Occipital lobe (tissue), 1 donor: ENCODE measurements at regions not wholly inside any gene's neighbourhood (a gene's known extent, or its start where the extent isn't known, plus 50 kb on each side); places are given as distances from the start of the nearest gene placed in this dataset.
"Not testable (repeated sequence)": the region's sequence is repeated elsewhere in the genome, so short reads cannot be mapped to it uniquely, and the experiment has no call there.

ENCODE experiments used
- DNase-seq: peaks from one replicate; lab custom pipeline; 2025; lab: John Stamatoyannopoulos, UW

DNA sequence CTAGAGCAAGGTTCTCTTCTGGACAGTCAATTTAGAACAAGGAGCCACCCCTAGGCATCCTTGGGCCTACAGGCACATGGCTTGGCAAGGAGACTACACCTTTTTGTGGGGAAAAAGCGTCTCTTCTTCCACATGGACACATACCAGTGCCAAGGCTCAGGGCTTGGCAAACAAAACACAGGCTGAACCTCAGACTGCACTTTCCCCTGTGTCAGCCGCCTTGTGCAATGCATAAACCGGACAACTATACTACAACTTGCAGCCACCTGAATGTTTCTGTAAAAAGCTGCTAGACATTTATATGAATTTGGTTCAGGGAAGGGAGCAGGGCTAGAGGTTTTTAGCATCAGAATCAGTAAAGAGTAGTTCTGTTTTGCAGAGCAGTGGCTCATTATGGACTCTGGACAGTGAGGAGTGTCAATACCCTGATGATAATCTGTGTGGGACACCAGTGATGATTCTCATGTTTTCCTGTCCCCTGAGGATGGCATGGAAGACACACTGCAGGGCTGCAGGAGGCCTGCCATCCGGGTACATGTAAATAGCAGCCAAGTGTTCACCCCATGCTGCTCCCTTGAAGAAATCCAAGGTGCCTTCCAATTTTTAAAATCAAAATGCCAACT is 118.9 kb downstream of the GATA3 start:
- DNase-seq, result no peak

DNA sequence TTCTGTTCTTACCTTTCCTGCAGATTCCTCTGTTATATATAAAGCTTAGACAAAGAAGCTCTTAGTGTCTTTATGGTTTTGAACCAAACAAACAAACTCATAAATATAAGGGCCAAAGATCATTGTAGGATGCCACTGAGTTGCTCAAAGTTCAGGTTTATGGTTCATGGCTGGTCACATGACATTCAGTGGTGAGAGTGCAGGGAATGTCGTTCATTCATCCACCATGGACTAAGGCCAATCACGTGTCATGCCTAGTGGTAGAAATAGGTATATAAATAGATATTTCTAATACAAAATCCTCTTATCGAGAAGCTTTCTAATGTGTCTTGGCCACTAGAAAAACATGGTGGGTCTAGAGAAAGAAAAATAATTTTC is 119.4 kb downstream of the GATA3 start:
- DNase-seq, result no peak

DNA sequence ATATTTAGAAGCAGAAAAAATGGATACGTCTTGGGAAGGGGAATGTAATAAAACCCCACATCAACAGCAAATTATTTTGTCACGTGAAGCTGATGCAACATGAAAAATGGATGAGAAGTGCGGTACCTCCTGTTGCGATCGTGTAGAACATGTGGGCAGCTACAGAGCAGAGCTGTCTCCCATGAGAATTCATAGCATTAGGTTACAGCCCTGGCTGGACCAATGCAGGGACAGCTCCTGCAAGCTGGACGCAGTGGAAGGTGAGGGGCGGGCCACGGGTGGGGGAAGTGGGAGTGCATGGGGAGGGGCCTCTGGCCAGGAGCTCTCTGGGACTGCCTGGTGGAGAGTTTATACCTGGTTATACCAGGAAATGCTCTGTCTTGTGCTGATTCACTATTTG is 120.3 kb downstream of the GATA3 start:
- DNase-seq, result no peak

DNA sequence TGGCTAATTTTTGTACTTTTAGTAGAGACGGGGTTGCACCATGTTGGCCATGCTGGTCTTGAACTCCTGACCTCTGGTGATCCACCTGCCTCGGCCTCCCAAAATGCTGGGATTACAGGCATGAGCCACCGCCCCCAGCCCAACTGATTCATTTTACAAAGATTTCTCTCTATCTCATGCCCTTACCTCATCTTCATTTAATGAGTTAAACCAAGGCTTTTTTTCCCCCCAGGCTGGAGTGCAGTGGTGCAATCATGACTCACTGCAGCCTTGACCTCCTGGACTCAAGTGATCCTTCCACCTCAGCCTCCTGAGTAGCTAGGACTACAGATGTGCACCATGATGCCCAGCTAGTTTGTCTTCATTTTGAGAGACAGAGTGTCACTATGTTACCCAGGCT is 123.0 kb downstream of the GATA3 start:
- DNase-seq, result not testable (repeated sequence)

DNA sequence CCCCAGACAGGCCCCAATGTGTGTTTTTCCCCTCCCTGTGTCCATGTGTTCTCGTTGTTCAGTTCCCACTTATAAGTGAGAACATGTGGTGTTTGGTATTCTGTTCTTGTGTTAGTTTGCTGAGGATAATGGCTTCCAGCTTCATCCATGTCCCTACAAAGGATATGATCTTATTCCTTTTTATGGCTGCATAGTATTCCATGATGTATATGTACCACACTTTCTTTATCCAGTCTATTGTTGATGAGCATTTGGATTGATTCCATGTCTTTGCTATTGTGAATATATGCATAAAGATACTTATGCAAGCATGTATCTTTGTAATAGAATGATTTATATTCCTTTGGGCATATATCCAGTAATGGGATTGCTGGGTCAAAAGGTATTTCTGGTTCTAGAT is 125.3 kb downstream of the GATA3 start:
- DNase-seq, result not testable (repeated sequence)

DNA sequence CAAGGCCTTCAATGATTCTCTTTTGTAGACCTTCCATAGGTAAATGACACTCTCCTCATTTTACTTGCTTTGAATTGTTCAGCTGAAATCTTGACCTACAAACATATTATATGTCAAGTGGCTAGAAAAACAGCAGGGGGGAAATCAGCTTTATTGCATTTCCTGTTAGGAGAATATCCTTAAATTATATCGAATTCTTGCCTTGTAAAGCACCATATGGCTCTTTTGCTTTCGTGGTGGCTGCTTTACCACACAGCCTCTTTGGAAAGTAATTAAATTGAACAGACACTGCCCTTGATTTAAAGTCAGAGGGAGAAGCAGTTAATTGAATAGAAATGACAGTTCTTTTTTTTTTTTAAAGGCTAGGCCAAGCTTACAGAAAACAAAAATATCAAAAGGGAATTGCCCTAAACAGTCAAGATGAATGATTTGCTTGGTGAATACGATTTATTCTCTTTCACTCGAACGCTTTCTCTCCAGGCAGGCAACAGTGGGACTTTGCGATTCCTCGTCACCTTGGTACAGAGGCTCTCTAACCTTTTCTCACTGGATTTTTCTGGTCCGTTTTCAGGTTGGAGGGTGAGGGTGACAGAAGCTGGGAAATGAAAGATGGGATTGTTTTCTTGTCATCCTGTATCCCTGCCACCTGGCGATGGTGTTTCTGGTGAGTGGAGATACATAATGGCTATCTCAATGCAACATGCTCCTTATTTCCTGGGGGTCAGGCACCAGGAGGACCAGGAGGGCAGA is 126.0 kb downstream of the GATA3 start:
- DNase-seq, result no peak

DNA sequence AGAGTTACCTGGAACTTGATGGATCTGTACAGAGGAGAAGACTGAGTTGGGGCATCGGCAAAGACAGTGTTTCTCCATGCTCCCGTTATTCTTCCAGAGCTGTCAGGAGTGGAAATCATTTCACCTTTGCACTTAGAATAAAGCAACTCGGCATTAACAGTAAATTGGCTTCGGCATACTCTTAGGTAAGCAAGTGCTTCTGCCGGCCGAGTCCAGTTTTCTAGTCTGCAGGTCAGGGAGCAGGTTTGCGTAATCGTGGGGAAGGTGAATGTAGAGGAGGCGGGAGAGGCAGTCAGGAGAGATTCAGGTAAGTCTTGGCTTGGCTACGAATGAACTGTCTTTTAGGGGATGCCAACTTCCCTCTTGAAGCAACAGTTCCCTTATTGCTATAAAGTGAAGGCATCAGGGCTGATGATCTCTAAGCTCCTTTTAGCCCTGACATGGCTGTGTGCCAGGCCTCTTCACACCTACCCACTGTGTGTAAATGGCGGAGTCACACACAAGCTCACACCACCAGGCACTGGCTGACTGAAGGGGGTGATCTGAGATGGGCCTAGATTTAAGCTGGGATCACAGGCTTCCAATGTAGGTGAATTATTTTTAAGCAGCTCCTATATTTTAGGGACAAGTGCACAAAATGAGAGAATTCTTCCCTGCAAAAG is 127.1 kb downstream of the GATA3 start:
- DNase-seq, result no peak

DNA sequence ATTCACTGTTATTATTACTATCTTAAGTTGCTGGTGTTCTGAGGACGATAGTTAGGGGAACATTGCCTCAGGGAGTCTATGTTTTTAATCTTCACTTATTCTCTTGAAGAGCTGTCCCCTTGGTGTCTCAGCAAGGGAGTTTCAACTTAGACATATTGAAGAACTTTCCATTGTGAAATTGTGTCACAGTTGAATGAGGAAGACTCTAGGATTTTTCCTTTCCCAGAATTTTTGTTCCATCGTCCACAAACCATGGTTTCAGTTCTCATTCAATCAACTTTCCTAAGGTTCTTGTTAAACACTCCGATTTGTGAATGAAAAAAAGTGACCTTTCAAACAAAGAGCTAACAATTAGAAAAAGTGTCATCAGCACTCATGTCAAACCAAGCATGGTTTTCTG is 128.3 kb downstream of the GATA3 start:
- no peak for DNase-seq

DNA sequence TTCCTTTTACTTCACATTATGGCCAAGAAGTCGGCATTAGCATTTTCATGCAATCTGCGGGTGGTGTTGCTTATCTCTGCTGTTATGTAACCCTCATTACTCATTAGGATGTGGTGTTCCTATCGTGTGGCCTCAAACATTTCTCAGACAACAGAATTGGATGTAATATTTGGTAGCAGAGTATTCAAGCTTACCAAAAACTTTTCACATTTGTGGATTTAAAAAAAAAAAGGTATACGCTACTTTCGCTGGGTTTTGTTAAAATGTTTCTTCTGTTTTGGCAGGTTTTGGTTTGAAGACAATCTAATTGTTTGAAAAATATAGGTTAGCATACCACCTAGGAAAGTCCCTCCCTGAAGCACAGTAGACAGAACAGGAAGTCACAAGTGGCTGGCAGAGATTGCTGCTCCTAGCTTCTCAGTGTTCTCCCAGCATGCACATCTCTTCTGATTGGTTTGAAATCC is 128.8 kb downstream of the GATA3 start:
- no peak for DNase-seq

DNA sequence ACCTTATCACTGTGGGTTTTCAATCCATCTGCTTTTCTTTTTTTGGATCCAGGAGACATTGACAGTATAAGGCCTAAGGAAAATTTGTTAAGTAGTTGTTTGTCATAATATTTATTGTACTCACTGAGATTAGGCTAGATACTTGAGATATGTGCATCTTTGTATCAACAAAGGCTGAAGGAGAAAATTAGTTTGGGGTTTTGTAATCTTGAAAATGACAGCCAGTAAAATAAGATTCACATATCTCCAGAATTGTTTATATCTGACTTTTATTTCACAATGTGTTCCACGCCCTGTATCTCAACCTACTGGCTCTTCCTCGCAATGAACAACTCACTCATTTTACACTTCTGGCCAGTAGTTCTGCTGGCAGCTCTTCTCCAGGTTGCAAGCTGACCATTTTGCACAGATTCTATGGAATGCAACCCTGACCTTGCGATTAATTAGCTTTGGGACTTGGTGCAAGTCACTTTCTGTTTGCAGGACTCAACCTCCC is 132.7 kb downstream of the GATA3 start:
- DNase-seq, result no peak

DNA sequence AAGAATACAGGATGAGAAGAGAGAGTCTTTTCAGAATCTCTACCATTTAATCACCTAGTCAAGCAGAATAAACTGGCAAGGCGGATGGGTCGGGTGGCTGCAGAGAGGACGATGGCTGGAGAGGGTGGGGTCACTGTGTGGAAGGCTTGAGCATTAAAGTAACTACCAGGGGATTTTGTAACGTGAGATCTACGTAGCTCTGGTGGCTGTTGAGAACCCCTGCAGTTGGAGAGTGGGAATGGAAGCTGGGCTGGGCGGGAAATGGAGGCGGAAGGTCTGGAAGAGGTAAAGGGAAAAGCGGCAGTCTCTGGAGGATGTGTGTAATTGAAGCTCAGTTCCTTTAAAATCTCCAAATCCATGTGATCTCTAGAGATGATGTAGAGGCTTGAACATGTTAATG is 135.0 kb downstream of the GATA3 start:
- no peak for DNase-seq

DNA sequence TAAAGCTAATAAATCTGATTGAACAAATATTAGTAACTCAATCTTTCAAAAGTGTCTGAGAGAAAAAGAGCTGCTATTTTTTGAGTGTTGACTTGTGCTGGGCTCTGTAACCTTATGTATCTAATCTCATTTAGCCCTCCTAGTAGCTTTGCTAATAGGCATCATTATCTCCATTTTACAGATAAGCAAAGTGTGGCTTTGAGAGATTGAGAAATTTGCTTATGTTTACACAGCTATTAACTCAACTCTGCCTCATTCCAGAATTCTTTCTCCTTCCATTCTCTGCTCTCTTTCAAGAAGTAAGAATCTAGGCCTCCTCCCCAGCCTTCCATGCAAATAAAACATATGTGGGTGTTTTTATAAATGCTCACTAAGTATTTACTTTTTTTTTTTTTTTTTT is 137.8 kb downstream of the GATA3 start:
- DNase-seq, result no peak

DNA sequence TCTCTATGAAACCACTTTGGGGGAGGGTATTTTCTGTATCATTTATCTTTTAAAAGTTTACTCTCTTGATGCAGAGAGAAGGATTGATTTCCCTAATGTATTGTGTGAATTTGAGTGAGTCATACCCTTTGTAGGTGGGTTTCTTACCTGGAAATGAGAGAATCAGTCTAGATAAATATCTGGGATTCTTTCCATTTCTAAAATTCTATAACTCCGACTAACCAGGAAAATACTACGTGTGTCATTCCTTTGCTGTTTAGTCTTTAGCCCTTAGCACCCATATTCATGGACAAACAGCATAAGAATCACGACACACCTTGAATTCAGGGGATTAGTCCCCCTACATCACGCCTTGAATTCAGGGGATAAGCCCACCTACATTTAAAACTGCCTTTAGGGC is 139.1 kb downstream of the GATA3 start:
- DNase-seq, result no peak

DNA sequence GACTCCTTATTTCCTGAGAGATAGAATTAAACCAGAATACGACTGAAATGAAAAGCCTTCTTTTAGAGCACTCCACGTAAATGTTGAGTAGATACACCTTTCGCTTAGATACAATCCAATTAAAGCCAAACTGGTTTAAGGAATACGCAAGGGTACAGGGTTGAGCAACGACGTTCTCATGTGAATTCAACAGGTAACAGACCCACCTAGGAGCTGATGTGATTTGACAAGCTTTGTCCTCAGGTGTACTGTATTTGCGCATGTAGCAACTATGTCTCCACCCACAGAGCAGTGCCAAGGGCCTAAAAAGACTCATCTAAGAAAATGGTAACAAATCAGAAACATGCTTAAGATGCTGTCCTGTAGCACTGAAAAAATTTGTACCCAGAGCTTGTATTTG is 139.6 kb downstream of the GATA3 start:
- no peak for DNase-seq

DNA sequence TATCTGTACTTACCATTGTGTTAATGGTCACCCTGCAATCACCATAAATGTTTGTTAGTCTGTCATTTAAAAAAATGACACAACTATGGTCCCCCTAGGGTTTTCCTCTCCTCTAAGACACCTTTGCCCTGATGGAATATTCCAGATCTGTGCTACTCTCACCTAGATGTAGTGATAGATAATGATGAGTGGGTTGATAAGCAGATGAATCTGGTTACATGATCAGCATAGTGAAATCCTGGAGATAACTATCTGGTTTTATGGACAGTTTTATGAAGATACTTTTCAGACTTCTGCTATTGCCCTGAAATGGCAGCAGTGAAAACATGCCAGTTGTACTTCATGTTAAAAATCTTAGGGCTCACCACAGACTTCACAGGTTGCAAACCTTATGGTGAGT is 152.4 kb downstream of the GATA3 start:
- DNase-seq, result no peak

DNA sequence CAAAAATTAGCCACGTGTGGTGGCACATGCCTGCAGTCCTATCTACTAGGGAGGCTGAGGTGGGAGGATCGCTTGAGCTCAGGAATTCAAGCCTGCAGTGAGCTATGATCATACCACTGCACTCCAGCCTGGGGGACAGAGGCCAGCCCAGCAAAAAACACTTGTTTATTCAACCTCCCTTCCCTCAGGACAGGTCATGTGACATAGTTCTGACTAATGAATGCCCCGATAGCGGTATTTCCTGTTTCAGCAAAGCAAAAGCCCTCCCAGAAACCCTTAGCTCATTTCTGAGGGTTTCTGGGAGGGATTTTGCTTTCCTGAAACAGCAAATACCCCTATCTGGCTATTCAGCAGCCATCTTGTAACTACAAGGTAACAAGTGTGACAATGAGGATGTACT is 157.1 kb downstream of the GATA3 start:
- DNase-seq, result no peak

DNA sequence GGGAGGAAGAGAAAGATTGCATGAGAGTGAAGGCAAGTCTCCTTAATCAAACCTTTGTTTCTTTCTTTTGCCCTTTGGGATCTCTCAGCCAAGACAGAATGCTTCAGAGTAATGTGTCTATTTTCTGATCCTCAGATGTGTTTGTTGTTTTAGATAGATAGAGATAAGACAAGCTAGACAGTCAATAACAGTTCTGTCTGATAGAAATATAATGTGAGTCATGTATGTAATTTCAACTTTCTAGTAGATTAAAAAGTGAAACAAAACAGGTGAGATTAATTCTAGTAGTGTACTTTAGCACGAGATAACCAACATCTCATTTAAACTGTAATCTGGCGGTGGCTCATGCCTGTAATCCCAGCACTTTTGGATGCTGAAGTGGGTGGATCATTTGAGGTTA is 159.2 kb downstream of the GATA3 start:
- no peak for DNase-seq

DNA sequence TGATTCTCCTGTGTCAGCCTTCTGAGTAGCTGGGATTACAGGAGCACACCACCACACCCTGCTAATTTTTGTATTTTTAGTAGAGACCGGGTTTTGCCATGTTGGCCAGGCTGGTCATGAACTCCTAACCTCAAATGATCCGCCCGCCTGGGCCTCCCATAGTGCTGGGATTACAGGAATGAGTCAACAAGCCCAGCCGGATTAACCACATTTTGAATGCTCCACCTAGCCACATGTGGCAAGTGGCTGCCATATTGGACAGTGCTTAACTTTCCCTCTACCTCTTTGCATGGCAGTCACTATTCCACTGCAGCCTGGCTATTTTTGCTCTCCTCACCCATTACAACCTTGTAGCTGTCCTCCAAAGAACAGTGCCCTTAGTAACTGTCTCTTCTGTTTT is 160.1 kb downstream of the GATA3 start:
- DNase-seq, result no peak

DNA sequence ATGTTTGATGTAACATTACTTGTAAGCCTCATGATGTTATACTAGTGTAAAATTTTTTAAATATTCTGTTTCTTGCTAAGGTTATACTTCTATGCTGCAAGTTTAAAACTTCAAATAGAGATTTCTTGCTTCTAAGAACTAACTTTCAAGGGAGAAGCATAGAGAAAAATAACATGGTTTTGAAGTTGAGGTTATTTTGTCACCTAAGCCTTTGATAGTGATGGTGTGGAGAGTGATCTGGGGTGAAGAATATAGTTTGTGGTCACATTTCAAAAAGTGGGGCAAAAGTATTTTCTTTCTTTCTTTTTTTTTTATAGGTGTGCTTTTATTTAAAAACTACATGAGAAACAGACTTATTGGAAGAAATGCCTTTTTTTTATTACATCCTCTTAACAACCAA is 162.4 kb downstream of the GATA3 start:
- no peak for DNase-seq

DNA sequence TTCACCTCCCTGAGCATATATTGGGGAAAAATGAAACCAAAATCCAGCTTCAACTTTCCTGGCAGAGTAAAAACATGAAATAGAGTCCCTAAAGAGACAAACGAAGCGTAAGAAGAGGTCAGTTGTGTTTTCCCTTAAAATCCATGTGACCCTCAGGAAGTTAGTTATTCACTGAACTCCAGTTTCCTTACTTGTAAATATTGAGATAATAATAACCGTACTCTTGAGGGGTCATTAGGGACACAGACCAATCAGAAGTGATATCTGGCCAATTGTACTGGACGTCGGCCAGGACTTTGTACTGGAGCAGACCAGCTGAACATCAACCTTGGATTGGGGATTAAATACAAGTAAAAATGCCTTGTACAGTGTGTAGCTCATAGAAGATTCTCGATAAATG is 167.0 kb downstream of the GATA3 start:
- no peak for DNase-seq

DNA sequence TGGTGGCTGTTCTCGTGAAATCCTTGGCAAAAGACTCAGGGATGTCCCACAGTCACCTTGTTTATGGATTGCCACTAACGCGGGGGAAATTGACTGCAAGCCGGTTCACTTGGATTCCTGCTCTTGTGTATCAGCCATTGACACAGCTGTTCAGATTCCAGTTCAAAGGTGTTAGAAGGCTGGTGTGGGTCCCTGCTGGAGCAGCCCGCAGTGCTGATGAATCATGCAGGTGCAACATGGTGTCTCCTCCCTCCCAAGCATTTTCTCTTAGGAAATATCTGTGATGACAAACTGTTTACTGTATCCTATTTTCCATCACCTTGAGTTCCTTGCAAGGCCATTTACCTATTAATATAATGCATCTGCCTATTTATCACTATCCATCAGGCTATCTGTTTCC is 170.1 kb downstream of the GATA3 start:
- DNase-seq, result no peak

DNA sequence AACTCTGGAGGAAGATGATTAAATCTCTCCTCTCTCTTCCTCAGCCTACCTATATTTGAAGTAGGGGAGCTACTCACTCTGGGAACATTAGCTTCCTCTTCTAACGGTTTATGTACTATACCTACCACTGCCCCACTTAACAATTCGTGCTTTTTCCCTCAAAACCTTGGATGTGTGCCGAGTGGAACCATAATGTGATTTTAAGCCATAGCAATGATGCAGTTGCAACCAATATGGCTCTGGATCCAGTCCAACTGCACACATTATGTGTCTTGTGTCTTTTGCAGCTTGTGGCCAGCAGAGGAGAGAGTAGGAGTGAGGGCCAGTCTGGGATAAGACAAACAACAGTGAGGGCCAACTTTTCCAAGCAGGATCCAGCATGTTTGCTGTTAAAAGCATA is 170.7 kb downstream of the GATA3 start:
- no peak for DNase-seq

DNA sequence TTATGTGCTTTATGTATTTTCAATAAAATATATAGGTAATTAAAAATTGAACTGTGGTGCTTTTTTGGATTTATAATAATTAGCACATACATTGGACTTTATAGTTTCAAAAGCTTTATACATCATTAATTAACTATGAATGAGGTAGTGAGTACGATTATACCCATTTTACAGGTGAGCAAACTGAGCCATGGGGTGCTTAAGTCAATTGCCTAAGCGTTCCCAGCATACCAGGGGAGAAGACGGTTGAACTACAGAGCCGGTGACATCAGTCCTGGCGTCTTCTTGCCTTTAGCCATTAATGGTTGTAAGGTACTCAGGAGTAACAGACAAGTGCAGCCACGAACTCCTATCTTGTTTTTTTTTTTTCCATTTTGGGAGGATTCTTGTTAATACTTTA is 172.8 kb downstream of the GATA3 start:
- DNase-seq, result no peak
